MCF 10A (cell line): ENCODE measurements at regions not wholly inside any gene's neighbourhood (a gene's known extent, or its start where the extent isn't known, plus 50 kb on each side); places are given as distances from the start of the nearest gene placed in this dataset.
"Not testable (repeated sequence)": the region's sequence is repeated elsewhere in the genome, so short reads cannot be mapped to it uniquely, and the experiment has no call there.

Experiments
- BruUV-seq: library from RNA; stranded (reverse); fragments of 400-500 nt; replicated peaks from 2 replicates; lab custom pipeline; 2021; lab: Mats Ljungman, UMichigan
- CTCF ChIA-PET: fragments of 300-600 bp; sonication (Branson Sonifier 250); formaldehyde crosslinking; extraction: SDS; loops from one replicate; lab custom pipeline; 2021; ENCODE audit warnings: antibody characterized with exemption, inconsistent platforms; lab: Yijun Ruan, JAX
- POLR2A ChIA-PET: fragments of 300-600, 350-650 bp; sonication (Branson Sonifier 250); formaldehyde crosslinking; extraction: SDS; loops from one replicate; lab custom pipeline; 2020; ENCODE audit warnings: antibody characterized with exemption, inconsistent platforms; lab: Yijun Ruan, JAX
- DNase-seq: peaks from one replicate; pipeline ENCODE4 v3.0.0-alpha.2; 2018; ENCODE audit not compliant: unreplicated experiment
- H3K27ac Mint-ChIP-seq: one replicate; pipeline ENCODE4 v1.8.0; 2022; ENCODE audit warnings: mild to moderate bottlenecking, low read depth, mixed read lengths; ENCODE audit not compliant: unreplicated experiment
- H3K27me3 Mint-ChIP-seq: one replicate; pipeline ENCODE4 v1.8.0; 2022; ENCODE audit warnings: mixed read lengths; ENCODE audit not compliant: insufficient read depth, unreplicated experiment
- H3K36me3 Mint-ChIP-seq: one replicate; pipeline ENCODE4 v1.8.0; 2022; ENCODE audit warnings: mild to moderate bottlenecking, moderate library complexity, mixed read lengths; ENCODE audit not compliant: insufficient read depth, unreplicated experiment
- H3K4me1 Mint-ChIP-seq: one replicate; pipeline ENCODE4 v1.8.0; 2022; ENCODE audit warnings: mixed read lengths; ENCODE audit not compliant: insufficient read depth, unreplicated experiment
- H3K4me3 Mint-ChIP-seq: one replicate; pipeline ENCODE4 v1.8.0; 2022; ENCODE audit warnings: mild to moderate bottlenecking, moderate library complexity, mixed read lengths; ENCODE audit not compliant: unreplicated experiment
- H3K9me3 Mint-ChIP-seq: one replicate; pipeline ENCODE4 v1.8.0; 2022; ENCODE audit warnings: mixed read lengths; ENCODE audit not compliant: unreplicated experiment
- intact Hi-C: fragments of 100-400 bp; cut with micrococcal nuclease; formaldehyde crosslinking; loops from 2 replicates; pipeline ENCODE4 v1.14.1; 2022

DNA sequence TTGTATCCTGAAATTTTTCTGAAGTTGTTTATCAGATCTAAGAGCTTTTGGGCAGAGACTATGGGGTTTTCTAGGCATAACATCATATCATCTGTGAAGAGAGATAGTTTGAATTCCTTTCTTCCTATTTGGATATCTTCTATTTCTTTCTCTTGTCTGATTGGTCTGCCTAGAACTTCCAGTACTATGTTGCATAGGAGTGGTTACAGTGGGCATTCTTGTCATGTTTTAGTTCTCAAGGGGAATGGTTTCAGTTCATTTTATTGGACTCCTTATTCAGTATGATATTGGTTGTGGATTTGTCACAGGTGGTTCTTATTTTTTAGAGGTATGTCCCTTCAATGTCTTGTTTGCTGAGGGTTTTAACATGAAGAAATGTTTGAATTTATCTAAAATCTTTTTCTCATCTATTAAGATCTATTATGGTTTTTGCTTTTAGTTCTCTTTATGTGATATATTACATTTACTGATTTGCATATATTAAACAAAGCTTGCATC lies 286.6 kb upstream of the C1QTNF3 start:
- POLR2A ChIA-PET = not testable (repeated sequence)

DNA sequence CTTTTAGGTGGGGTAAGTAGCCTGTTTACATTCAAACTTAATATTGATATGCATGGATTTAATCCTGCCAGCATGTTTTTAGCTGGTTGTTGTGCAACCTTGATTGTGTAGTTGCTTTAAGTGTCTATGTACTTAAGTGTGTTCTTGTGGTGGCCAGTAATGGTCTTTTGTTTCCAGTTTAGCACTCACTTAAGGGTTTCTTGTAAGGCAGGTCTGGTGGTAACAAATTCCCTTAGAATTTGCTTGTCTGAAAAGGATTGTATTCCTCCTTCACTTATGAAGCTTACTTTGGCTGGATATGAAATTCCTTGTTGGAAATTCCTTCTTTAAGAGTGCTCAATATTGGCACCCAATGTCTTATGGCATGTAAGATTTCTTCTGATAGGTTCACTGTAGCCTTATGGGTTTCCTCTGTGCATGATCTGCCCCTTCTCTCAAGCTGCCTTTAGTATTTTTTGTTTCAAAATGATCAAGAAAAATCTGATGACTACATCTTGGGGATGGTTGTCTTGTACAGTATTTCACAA lies 289.0 kb upstream of the C1QTNF3 start:
- H3K36me3 Mint-ChIP-seq, H3K27ac Mint-ChIP-seq, H3K9me3 Mint-ChIP-seq, H3K27me3 Mint-ChIP-seq, intact Hi-C loops, BruUV-seq, CTCF ChIA-PET, DNase-seq, H3K4me1 Mint-ChIP-seq, H3K4me3 Mint-ChIP-seq, POLR2A ChIA-PET: not testable (repeated sequence)

More for the DNA sequence above, 286.6 kb upstream of the C1QTNF3 start:
- DNase-seq, H3K9me3 Mint-ChIP-seq, H3K4me3 Mint-ChIP-seq, CTCF ChIA-PET, H3K27me3 Mint-ChIP-seq, H3K36me3 Mint-ChIP-seq, H3K4me1 Mint-ChIP-seq, BruUV-seq, intact Hi-C loops, H3K27ac Mint-ChIP-seq: not testable (repeated sequence)

DNA sequence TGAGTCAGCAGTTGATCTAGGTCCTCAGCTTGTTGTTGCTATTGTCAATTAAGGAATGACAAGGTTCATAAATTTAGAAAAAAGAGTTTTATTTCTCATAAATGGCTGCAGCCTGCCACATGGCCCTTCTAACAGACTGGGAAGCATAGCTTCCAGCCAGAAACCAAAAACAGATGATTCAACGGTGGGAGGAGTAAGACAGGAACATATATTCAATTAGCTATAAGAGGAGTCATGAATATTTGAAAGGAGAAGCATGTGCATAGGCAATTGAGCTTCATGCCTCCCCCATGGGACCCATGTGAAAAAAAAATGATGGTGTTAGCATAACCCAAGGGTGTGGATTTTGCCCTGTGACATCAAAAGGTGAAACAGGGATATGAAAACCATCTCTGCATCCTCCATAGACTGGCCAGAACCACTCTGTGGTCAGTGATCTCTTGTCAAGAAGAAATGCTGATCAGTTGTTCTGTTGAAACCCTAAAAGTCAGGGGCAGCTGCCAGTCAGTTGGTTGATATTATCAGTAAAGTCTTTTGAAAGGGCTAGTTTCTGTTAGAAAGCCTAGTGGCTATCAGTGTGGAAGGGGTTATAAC lies 296.5 kb upstream of the C1QTNF3 start:
- CTCF ChIA-PET, H3K9me3 Mint-ChIP-seq, intact Hi-C loops, H3K4me3 Mint-ChIP-seq, H3K4me1 Mint-ChIP-seq, H3K27ac Mint-ChIP-seq, BruUV-seq, H3K36me3 Mint-ChIP-seq, DNase-seq, H3K27me3 Mint-ChIP-seq: not testable (repeated sequence)
- POLR2A ChIA-PET = interaction anchor here (0.7 kb wide), 1 partner anchor 862 kb away, joined by 4 read pairs; no protein-coding TSS in a partner anchor

DNA sequence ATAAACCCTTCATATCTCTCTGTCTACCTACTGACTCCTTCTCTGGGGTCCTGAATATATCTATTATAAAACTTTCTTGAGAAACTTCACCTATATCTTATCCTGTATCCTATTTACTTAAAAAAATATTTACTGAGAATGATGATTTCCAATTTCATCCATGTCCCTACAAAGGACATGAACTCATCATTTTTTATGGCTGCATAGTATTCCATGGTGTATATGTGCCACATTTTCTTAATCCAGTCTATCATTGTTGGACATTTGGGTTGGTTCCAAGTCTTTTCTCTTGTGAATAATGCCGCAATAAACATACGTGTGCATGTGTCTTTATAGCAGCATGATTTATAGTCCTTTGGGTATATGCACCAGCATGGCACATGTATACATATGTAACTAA lies 301.7 kb upstream of the RAI14 start:
- BruUV-seq = not testable (repeated sequence)

DNA sequence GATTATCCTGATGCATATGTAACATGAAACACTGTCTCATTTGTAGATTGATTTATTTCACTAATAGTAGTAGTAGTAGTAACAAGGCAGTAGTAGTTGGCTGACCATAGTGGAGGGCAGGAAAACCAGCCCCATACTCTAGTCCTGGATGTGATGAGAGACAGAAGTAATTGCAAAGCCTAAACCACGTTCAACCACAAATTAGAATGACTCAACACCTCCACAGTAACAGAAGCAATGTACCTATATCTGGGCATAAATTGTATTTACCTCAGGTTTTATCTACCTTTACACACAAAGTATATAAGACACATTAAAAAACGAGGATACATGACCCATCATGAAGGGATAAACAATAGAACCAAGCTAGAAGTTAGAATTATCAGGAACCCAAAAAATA lies 284.7 kb upstream of the RAI14 start:
- DNase-seq, H3K36me3 Mint-ChIP-seq, BruUV-seq, H3K27me3 Mint-ChIP-seq, CTCF ChIA-PET, H3K27ac Mint-ChIP-seq, H3K9me3 Mint-ChIP-seq, POLR2A ChIA-PET, H3K4me1 Mint-ChIP-seq, H3K4me3 Mint-ChIP-seq, intact Hi-C loops: not testable (repeated sequence)

More for the DNA sequence above, 301.7 kb upstream of the RAI14 start:
- H3K4me3 Mint-ChIP-seq, H3K27ac Mint-ChIP-seq, H3K36me3 Mint-ChIP-seq, POLR2A ChIA-PET, intact Hi-C loops, H3K27me3 Mint-ChIP-seq, H3K4me1 Mint-ChIP-seq, CTCF ChIA-PET, DNase-seq, H3K9me3 Mint-ChIP-seq: not testable (repeated sequence)

DNA sequence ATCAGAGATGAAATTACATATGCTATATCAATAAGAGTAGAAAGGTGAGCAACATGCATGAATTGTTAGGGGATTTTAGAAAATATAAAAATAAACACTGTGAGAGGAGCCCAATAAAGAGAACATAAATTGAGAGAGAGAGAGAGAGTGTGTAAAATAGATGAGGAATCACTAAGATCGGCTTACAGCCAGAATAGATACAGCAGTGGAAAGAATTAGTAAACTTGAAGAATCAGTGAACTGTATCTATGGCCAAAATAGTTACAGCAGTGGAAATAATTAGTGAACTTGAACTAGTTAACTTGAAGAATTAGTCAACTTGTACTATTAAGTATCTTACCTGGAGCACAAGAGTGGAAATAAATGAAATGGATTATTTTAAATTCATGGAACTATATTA lies 284.3 kb upstream of the RAI14 start:
- H3K36me3 Mint-ChIP-seq, CTCF ChIA-PET, POLR2A ChIA-PET, H3K27ac Mint-ChIP-seq, BruUV-seq, DNase-seq, H3K9me3 Mint-ChIP-seq, H3K4me1 Mint-ChIP-seq, intact Hi-C loops, H3K4me3 Mint-ChIP-seq, H3K27me3 Mint-ChIP-seq: not testable (repeated sequence)

DNA sequence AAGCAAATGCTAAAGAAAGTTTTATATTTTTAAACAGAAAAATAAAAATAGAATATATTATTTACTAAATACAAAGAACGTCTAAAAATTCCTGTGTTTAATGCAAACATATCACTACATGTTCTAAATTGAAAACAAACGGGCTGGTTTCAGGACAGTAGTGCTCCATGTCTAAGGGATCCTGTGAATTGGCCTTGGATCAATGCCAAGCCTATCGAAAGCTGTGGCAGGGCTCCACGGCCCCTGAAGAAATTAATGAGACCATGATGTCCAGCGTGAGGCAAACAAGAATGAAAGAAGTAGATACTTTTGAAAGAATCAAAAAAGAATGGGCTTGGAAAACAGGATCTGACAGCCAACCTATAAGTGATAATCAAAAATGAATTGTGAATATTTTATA lies 283.4 kb upstream of the RAI14 start:
- H3K4me3 Mint-ChIP-seq, intact Hi-C loops, H3K9me3 Mint-ChIP-seq, H3K4me1 Mint-ChIP-seq, CTCF ChIA-PET, H3K27me3 Mint-ChIP-seq, DNase-seq, BruUV-seq, H3K36me3 Mint-ChIP-seq, H3K27ac Mint-ChIP-seq, POLR2A ChIA-PET: not testable (repeated sequence)

DNA sequence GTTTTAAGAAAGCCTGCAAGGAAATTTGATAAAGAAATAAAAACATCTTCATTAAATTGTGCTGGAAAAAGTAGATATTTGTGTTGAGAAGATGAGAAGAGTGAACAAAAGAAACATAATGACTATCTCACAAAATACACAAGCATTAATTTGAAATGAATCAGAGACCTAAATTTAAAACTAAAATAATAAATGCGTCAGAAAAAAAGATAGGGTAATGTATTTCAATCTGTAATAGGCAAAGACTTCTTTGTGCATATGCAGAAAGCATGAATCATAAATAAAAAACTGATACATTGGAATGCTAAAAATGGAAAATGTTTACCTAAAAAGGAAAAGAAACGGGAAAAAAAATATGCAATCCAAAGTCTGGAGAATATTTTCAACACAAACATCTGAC lies 278.5 kb upstream of the RAI14 start:
- BruUV-seq, DNase-seq, H3K4me1 Mint-ChIP-seq, H3K9me3 Mint-ChIP-seq, H3K27me3 Mint-ChIP-seq, CTCF ChIA-PET, intact Hi-C loops, POLR2A ChIA-PET, H3K4me3 Mint-ChIP-seq, H3K36me3 Mint-ChIP-seq, H3K27ac Mint-ChIP-seq: not testable (repeated sequence)

DNA sequence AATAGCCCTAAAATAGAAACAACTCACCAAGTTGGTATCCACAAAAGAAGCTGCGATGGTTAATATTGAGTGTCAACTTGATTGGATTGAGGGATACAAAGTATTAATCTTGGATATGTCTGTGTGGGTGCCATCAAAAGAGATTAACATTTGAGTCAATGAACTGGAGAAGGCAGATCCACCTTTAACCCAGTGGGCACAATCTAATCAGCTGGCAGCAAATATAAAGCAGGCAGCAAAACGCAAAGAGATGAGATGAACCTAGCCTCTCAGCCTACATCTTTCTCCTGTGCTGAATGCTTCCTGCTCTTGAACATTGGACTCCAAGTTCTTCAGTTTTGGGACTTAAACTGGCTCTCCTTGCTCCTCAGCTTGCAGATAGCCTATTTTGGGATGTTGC lies 277.6 kb upstream of the RAI14 start:
- DNase-seq, H3K4me3 Mint-ChIP-seq, BruUV-seq, CTCF ChIA-PET, H3K27me3 Mint-ChIP-seq, H3K27ac Mint-ChIP-seq, H3K9me3 Mint-ChIP-seq, POLR2A ChIA-PET, H3K4me1 Mint-ChIP-seq, H3K36me3 Mint-ChIP-seq, intact Hi-C loops: not testable (repeated sequence)
